HUES48 (cell line): ENCODE measurements at regions not wholly inside any gene's neighbourhood (a gene's known extent, or its start where the extent isn't known, plus 50 kb on each side); places are given as distances from the start of the nearest gene placed in this dataset.

Source experiments
- H3K27ac ChIP-seq: one replicate; pipeline ENCODE4 v1.7.0; 2013; ENCODE audit warnings: low read depth, low read length, inconsistent platforms
- H3K27me3 ChIP-seq: 2 replicates; pipeline ENCODE4 v1.6.1; 2013; ENCODE audit warnings: mild to moderate bottlenecking, low read length; ENCODE audit not compliant: control insufficient read depth, insufficient read depth
- H3K36me3 ChIP-seq: 2 replicates; pipeline ENCODE4 v1.6.1; 2013; ENCODE audit warnings: low read length; ENCODE audit not compliant: control insufficient read depth, insufficient read depth
- H3K4me1 ChIP-seq: 2 replicates; pipeline ENCODE4 v1.6.1; 2013; ENCODE audit warnings: mild to moderate bottlenecking, low read length; ENCODE audit not compliant: control insufficient read depth, insufficient read depth
- H3K4me3 ChIP-seq: 2 replicates; pipeline ENCODE4 v1.5.1; 2013; ENCODE audit warnings: mild to moderate bottlenecking, low read depth, low read length
- H3K9ac ChIP-seq: 2 replicates; pipeline ENCODE4 v1.6.1; 2013; ENCODE audit warnings: mild to moderate bottlenecking, low read depth, low read length, moderate library complexity
- H3K9me3 ChIP-seq: 2 replicates; pipeline ENCODE4 v1.6.1; 2013; ENCODE audit warnings: low read length; ENCODE audit not compliant: control insufficient read depth, insufficient read depth

GRCh38 chr13:87453244-87453643, 217.9 kb upstream of the SLITRK5 start:
- Histone ChIP-seq H3K27me3 (no peaks in the 10 kb centered on the region), H3K4me1 (no peaks in the 10 kb centered on the region), H3K36me3 (no peaks in the 10 kb centered on the region), H3K9ac (no peak overlapping the region), H3K4me3 (no peak overlapping the region), H3K27ac (no peak overlapping the region), H3K9me3 (no peaks in the 10 kb centered on the region)

- no peak overlapping the region for H3K9ac ChIP-seq
- H3K9me3 ChIP-seq, result no peaks in the 10 kb centered on the region
- no peak overlapping the region for H3K27ac ChIP-seq
- H3K4me3 ChIP-seq, result no peak overlapping the region
- no peaks in the 10 kb centered on the region for H3K27me3 ChIP-seq
- no peaks in the 10 kb centered on the region for H3K36me3 ChIP-seq
- H3K4me1 ChIP-seq, result peaks cover 2% of the 10 kb centered on the region; the same call in 1 of the 2 replicates
These were observed 211.8 kb upstream of the SLITRK5 start for GRCh38 chr13:87459419-87459818.

- no peak overlapping the region for H3K9ac ChIP-seq
- no peaks in the 10 kb centered on the region for H3K36me3 ChIP-seq
- H3K27ac ChIP-seq, result no peak overlapping the region
- H3K4me3 ChIP-seq, result no peak overlapping the region
- H3K9me3 ChIP-seq, result no peaks in the 10 kb centered on the region
- H3K4me1 ChIP-seq, result no peaks in the 10 kb centered on the region
- H3K27me3 ChIP-seq, result no peaks in the 10 kb centered on the region
These were observed 173.7 kb upstream of the SLITRK5 start for GRCh38 chr13:87497426-87497825.

DNA sequence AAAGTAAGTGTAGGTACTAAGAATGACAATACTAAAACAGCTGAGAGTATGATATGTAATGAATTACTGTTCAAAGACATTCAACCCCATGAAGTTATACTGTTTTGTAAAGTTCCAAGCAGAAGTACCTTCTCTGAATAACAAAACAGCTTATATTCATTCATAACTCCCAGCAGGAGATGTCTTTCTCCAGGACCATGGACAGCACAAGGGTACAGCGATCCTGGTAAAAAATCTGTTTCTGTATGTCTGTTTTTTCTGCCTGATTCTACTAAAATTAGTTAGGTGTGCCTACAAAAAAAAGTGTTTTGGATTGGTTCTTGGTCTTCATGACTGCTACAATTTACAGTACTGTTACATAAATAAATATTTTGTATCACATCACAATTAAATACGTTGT, 172.5 kb upstream of the SLITRK5 start:
- H3K36me3 ChIP-seq, result no peaks in the 10 kb centered on the region
- H3K9me3 ChIP-seq, result no peaks in the 10 kb centered on the region
- no peak overlapping the region for H3K27ac ChIP-seq
- no peak overlapping the region for H3K4me3 ChIP-seq
- no peaks in the 10 kb centered on the region for H3K4me1 ChIP-seq
- no peak overlapping the region for H3K9ac ChIP-seq
- H3K27me3 ChIP-seq, result no peaks in the 10 kb centered on the region

DNA sequence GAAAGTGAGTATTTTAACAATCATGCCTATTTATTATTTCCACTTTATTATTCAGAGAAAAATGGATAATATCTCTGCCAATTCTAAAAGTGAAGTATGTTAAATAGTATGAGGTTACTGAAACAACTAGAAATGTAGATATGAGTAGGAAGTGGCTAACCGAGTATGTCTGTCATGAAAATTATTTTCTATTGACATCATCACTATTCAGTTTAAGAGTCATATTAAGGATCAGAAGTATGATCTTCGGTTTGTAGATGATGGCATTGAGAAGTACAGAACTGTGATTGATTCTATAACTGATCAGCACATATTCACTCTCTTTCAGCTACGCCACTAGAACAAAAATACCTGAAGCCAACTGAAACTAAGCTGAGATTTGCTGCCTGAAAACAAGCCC, 146.4 kb upstream of the SLITRK5 start:
- no peaks in the 10 kb centered on the region for H3K36me3 ChIP-seq
- no peak overlapping the region for H3K9ac ChIP-seq
- H3K4me3 ChIP-seq, result no peak overlapping the region
- no peaks in the 10 kb centered on the region for H3K27me3 ChIP-seq
- H3K27ac ChIP-seq, result no peak overlapping the region
- H3K4me1 ChIP-seq, result no peaks in the 10 kb centered on the region
- peaks cover 3% of the 10 kb centered on the region for H3K9me3 ChIP-seq

- Histone ChIP-seq H3K27me3 (no peaks in the 10 kb centered on the region), H3K36me3 (no peaks in the 10 kb centered on the region), H3K9me3 (no peaks in the 10 kb centered on the region), H3K27ac (no peak overlapping the region), H3K9ac (no peak overlapping the region), H3K4me3 (no peak overlapping the region), H3K4me1 (no peaks in the 10 kb centered on the region)
These were observed 137.4 kb upstream of the SLITRK5 start for GRCh38 chr13:87533776-87534175.

DNA sequence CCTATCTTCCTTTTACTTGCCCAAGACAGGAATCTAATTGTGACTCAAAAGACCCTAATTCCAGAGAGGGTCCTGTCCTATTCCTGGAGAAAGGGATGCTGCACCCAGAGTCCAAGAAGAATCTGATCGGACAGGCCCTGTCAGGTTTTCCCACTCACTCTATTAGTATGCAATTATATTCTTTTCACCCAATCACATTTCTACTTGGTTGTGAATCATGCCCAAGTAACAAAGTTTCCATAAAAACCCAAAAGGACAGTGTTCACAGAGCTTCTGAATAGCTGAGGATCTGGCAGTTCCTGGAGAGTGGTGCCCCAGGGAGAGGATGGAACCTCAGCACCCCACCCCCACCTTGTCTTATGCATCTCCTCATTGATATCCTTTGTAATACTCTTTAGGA, 135.3 kb upstream of the SLITRK5 start:
- no peaks in the 10 kb centered on the region for H3K9me3 ChIP-seq
- no peaks in the 10 kb centered on the region for H3K36me3 ChIP-seq
- no peaks in the 10 kb centered on the region for H3K4me1 ChIP-seq
- no peaks in the 10 kb centered on the region for H3K27me3 ChIP-seq
- no peak overlapping the region for H3K27ac ChIP-seq
- no peak overlapping the region for H3K9ac ChIP-seq
- H3K4me3 ChIP-seq, result no peak overlapping the region

GRCh38 chr13:87536499-87536898, 134.7 kb upstream of the SLITRK5 start:
- Histone ChIP-seq H3K4me3 (no peak overlapping the region), H3K27me3 (no peaks in the 10 kb centered on the region), H3K9ac (no peak overlapping the region), H3K27ac (no peak overlapping the region), H3K36me3 (no peaks in the 10 kb centered on the region), H3K4me1 (no peaks in the 10 kb centered on the region), H3K9me3 (no peaks in the 10 kb centered on the region)

DNA sequence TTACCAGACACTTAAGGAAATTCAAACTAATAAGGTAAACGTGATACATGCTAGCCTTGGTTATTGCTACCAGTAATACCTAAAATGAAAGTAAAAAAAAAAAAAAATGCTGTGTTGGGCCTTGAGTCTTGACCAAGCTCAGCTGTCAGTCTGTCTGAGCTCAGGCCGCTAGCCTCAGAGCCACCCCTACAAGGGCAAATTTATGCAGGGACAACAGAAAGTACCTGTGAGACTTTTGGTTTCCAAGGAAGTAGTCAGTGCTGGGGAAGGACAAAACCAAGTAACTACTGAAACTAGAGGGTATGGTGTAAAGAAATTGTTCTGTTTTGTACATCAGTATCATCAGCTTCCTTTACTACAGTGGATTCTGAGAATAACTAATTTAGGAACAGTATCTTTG, 134.3 kb upstream of the SLITRK5 start:
- Histone ChIP-seq H3K9ac (no peak overlapping the region), H3K36me3 (no peaks in the 10 kb centered on the region)

GRCh38 chr13:87537951-87538350, 133.2 kb upstream of the SLITRK5 start:
- Histone ChIP-seq H3K4me3 (no peak overlapping the region), H3K27ac (no peak overlapping the region), H3K9ac (no peak overlapping the region), H3K27me3 (no peaks in the 10 kb centered on the region), H3K4me1 (no peaks in the 10 kb centered on the region), H3K36me3 (no peaks in the 10 kb centered on the region), H3K9me3 (no peaks in the 10 kb centered on the region)

More for the DNA sequence above, 134.3 kb upstream of the SLITRK5 start:
- no peaks in the 10 kb centered on the region for H3K4me1 ChIP-seq
- H3K27me3 ChIP-seq, result no peaks in the 10 kb centered on the region
- no peak overlapping the region for H3K27ac ChIP-seq
- no peak overlapping the region for H3K4me3 ChIP-seq
- H3K9me3 ChIP-seq, result no peaks in the 10 kb centered on the region

GRCh38 chr13:87538366-87539052, 132.7 kb upstream of the SLITRK5 start:
- Histone ChIP-seq H3K4me3 (no peak overlapping the region), H3K9me3 (no peaks in the 10 kb centered on the region), H3K4me1 (no peaks in the 10 kb centered on the region), H3K27me3 (no peaks in the 10 kb centered on the region), H3K36me3 (no peaks in the 10 kb centered on the region), H3K27ac (no peak overlapping the region), H3K9ac (no peak overlapping the region)
